ENCODE measurements at regions not wholly inside any gene's neighbourhood (a gene's known extent, or its start where the extent isn't known, plus 50 kb on each side); places are given as distances from the start of the nearest gene placed in this dataset.

- H3K4me1 Mint-ChIP-seq (ENCODE audit: unreplicated experiment), result peaks cover 3% of the 10 kb centered on the region
- H3K9me3 Mint-ChIP-seq (ENCODE audit: unreplicated experiment), result no peaks in the 10 kb centered on the region
- H3K36me3 Mint-ChIP-seq (ENCODE audit: low read depth, unreplicated experiment), result peaks cover 2% of the 10 kb centered on the region
- H3K4me3 Mint-ChIP-seq (ENCODE audit: unreplicated experiment), result no peak overlapping the region
- DNase-seq (ENCODE audit: low spot score), result no peak
- no peak overlapping the region for H3K27ac Mint-ChIP-seq (ENCODE audit: unreplicated experiment)
- peaks cover 7% of the 10 kb centered on the region for H3K27me3 Mint-ChIP-seq (ENCODE audit: unreplicated experiment)
- no peak for TF ChIP-seq CTCF (IDR thresholded peaks at IDR 0.05; ENCODE audit: unreplicated experiment)
Measured at GRCh38 chr3:155010416-155010815, 69.7 kb upstream of the MME start.

GRCh38 chr3:155009217-155009616 lies 70.9 kb upstream of the MME start:
- Mint-ChIP-seq H3K27me3 (ENCODE audit: unreplicated experiment) (peaks cover 7% of the 10 kb centered on the region), H3K36me3 (ENCODE audit: low read depth, unreplicated experiment) (peaks cover 6% of the 10 kb centered on the region), H3K9me3 (ENCODE audit: unreplicated experiment) (no peaks in the 10 kb centered on the region), H3K27ac (ENCODE audit: unreplicated experiment) (no peak overlapping the region), H3K4me1 (ENCODE audit: unreplicated experiment) (peaks cover 3% of the 10 kb centered on the region), H3K4me3 (ENCODE audit: unreplicated experiment) (no peak overlapping the region)
- no peak for TF ChIP-seq CTCF (IDR thresholded peaks at IDR 0.05; ENCODE audit: unreplicated experiment)
- no peak for DNase-seq (ENCODE audit: low spot score)

GRCh38 chr3:155007729-155008128 lies 72.4 kb upstream of the MME start:
- Mint-ChIP-seq H3K27ac (ENCODE audit: unreplicated experiment) (no peak overlapping the region), H3K36me3 (ENCODE audit: low read depth, unreplicated experiment) (peaks cover 6% of the 10 kb centered on the region), H3K27me3 (ENCODE audit: unreplicated experiment) (peaks cover 7% of the 10 kb centered on the region), H3K9me3 (ENCODE audit: unreplicated experiment) (no peaks in the 10 kb centered on the region), H3K4me3 (ENCODE audit: unreplicated experiment) (no peak overlapping the region), H3K4me1 (ENCODE audit: unreplicated experiment) (no peaks in the 10 kb centered on the region)
- DNase-seq (ENCODE audit: low spot score), result no peak
- TF ChIP-seq CTCF (IDR thresholded peaks at IDR 0.05; ENCODE audit: unreplicated experiment), result no peak

DNA sequence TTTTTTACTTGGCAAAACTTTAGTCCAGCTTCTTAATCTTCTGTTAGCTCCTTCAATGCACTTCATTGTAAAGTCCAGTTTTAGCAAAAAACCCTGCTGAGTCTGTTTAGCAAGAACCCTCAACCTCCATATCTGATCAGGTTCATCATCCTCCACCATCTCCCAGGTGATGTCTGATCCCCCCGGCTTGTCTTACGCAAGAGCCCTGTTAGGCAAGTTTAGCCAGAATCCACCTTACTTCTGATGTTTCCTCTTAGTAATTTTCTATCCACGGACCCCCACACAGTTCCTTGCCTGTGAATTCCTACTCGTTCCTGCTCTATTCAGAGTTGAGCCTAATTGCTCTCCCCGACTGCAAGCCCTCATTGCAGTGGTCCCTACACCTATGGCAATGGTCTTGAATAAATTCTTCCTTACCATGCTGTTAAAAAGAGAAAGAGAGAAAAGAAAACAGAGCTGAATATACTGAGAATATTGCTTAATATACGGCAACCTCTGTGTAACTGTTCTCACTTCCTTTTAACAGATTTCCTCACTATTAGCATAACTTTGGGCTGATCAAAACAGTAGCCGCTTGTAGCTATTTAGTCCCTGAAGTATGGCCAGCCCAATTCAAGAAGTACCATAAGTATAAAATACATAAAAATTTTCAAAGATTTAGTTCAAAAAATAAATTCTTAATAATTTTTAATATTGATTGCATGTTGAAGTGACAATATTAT lies 78.7 kb upstream of the MME start:
- no peak overlapping the region for H3K4me3 Mint-ChIP-seq (ENCODE audit: unreplicated experiment)
- peaks cover 2% of the 10 kb centered on the region for H3K27me3 Mint-ChIP-seq (ENCODE audit: unreplicated experiment)
- no peak for DNase-seq (ENCODE audit: low spot score)
- peaks cover 6% of the 10 kb centered on the region for H3K36me3 Mint-ChIP-seq (ENCODE audit: low read depth, unreplicated experiment)
- H3K4me1 Mint-ChIP-seq (ENCODE audit: unreplicated experiment), result no peaks in the 10 kb centered on the region
- H3K9me3 Mint-ChIP-seq (ENCODE audit: unreplicated experiment), result no peaks in the 10 kb centered on the region
- no peak for TF ChIP-seq CTCF (IDR thresholded peaks at IDR 0.05; ENCODE audit: unreplicated experiment)
- no peak overlapping the region for H3K27ac Mint-ChIP-seq (ENCODE audit: unreplicated experiment)

GRCh38 chr3:154992655-154993054 lies 87.5 kb upstream of the MME start:
- no peaks in the 10 kb centered on the region for H3K9me3 Mint-ChIP-seq (ENCODE audit: unreplicated experiment)
- H3K27ac Mint-ChIP-seq (ENCODE audit: unreplicated experiment), result no peak overlapping the region
- peaks cover 1% of the 10 kb centered on the region for H3K27me3 Mint-ChIP-seq (ENCODE audit: unreplicated experiment)
- no peak for TF ChIP-seq CTCF (IDR thresholded peaks at IDR 0.05; ENCODE audit: unreplicated experiment)
- H3K4me1 Mint-ChIP-seq (ENCODE audit: unreplicated experiment), result peaks cover 4% of the 10 kb centered on the region
- H3K4me3 Mint-ChIP-seq (ENCODE audit: unreplicated experiment), result no peak overlapping the region
- DNase-seq (ENCODE audit: low spot score), result no peak
- H3K36me3 Mint-ChIP-seq (ENCODE audit: low read depth, unreplicated experiment), result no peaks in the 10 kb centered on the region

All from endothelial cell (in vitro differentiated cells).